ENCODE measurements at regions not wholly inside any gene's neighbourhood (a gene's known extent, or its start where the extent isn't known, plus 50 kb on each side); places are given as distances from the start of the nearest gene placed in this dataset.

GRCh38 chr1:147089457-147089856 is 82.8 kb downstream of the PRKAB2 start:
- TF ChIP-seq CTCF (IDR thresholded peaks at IDR 0.05) (no peak), POLR2A (IDR thresholded peaks at IDR 0.05) (no peak)

Data from heart left ventricle (tissue), 13 donors.